ENCODE measurements at regions not wholly inside any gene's neighbourhood (a gene's known extent, or its start where the extent isn't known, plus 50 kb on each side); places are given as distances from the start of the nearest gene placed in this dataset.
"Not testable (repeated sequence)": the region's sequence is repeated elsewhere in the genome, so short reads cannot be mapped to it uniquely, and the experiment has no call there.

DNA sequence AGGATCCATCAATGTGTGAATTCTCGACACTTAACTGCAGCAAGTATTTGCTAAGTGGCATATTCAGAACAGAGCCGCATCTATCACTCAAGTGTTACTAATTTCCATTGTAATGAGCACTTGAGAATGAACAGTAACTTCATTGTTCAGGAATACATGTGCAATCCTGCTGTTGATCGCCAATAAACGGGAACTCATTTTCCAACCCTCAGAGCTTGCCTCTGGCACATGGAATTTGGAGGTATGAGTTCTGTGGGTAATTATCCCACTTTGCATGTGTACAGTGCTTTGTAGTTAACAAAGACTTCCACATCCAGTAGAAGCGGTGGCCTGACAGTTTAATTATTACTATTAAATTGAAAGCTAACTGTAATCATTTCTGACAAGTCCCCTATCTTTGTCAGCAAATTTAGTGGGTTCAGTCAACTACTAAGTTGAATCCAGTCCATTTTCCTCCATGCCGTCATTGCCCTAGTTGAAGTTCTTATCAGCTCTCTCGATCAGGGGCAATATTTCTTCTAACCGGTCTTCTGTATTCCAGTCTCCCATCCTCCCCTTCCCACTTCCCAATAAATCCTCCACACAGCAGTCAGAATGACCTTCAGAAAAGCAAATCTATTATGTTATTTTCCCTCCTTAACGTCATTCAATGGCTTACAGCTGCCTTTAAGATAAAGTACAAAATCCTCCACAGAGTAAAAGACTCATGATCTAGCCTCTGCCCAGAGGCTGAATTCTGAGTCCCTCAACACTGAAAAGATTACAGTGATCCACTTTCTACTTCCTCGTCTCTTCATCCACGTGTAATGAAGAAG, 62.4 kb upstream of the GBA3 start:
- not testable (repeated sequence) for TF ChIP-seq CTCF (conservative IDR thresholded peaks at IDR 0.05; ENCODE audit: low read depth, low read length); EZH2 (IDR thresholded peaks at IDR 0.05; ENCODE audit: low read length, unreplicated experiment); EZH2phosphoT487 (IDR thresholded peaks at IDR 0.05; ENCODE audit: borderline replicate concordance, low read length)

All from PC-3 (cell line).